RWPE2 (cell line): ENCODE measurements at regions not wholly inside any gene's neighbourhood (a gene's known extent, or its start where the extent isn't known, plus 50 kb on each side); places are given as distances from the start of the nearest gene placed in this dataset.
A peak's percentile ranks its signal among the peaks of the same experiment; 100 is the strongest.

Source experiments
- ATAC-seq: fragments of 200-7000 bp; cut with Tn5 transposase; 3 replicates; pipeline ENCODE4 v1.9.1; 2021; ENCODE audit warnings: low read depth
- DNase-seq: peaks from one replicate; pipeline ENCODE4 v3.0.0-alpha.2; 2020; ENCODE audit warnings: low spot score
- H3K27ac ChIP-seq: fragments of 450-650 bp; 2 replicates; pipeline ENCODE4 v1.5.1; 2017; ENCODE audit warnings: mild to moderate bottlenecking; ENCODE audit not compliant: poor library complexity, severe bottlenecking
- H3K27me3 ChIP-seq: fragments of 250-450 bp; sonication (Bioruptor Pico); 2 replicates; pipeline ENCODE4 v1.5.1; 2021; ENCODE audit warnings: mild to moderate bottlenecking, moderate library complexity; ENCODE audit not compliant: insufficient read depth, poor library complexity, severe bottlenecking
- H3K36me3 ChIP-seq: fragments of 250-450 bp; sonication (Bioruptor Pico); 2 replicates; pipeline ENCODE4 v1.5.1; 2020; ENCODE audit warnings: low read depth, mild to moderate bottlenecking, moderate library complexity
- H3K4me1 ChIP-seq: fragments of 250-450 bp; sonication (Bioruptor Pico); 2 replicates; pipeline ENCODE4 v1.5.1; 2021; ENCODE audit warnings: mild to moderate bottlenecking, moderate library complexity; ENCODE audit not compliant: insufficient read depth, poor library complexity, severe bottlenecking
- H3K4me3 ChIP-seq: fragments of 250-450 bp; sonication (Bioruptor Pico); 2 replicates; pipeline ENCODE4 v1.5.1; 2021; ENCODE audit warnings: mild to moderate bottlenecking, moderate library complexity; ENCODE audit not compliant: severe bottlenecking
- H3K9me3 ChIP-seq: fragments of 250-450 bp; sonication (Bioruptor Pico); 2 replicates; pipeline ENCODE4 v1.5.1; 2021; ENCODE audit warnings: mild to moderate bottlenecking, moderate library complexity; ENCODE audit not compliant: severe bottlenecking
- CTCF ChIP-seq: fragments of 450-650 bp; IDR thresholded peaks from one replicate; pipeline ENCODE4 v1.5.1; 2017; ENCODE audit warnings: mild to moderate bottlenecking, moderate library complexity; ENCODE audit not compliant: poor library complexity, severe bottlenecking

GRCh38 chr21:15483138-15483780, 246.5 kb upstream of the USP25 start:
- Histone ChIP-seq H3K27me3 (no peaks in the 10 kb centered on the region), H3K4me1 (no peaks in the 10 kb centered on the region), H3K4me3 (no peak overlapping the region), H3K9me3 (no peaks in the 10 kb centered on the region), H3K36me3 (no peaks in the 10 kb centered on the region), H3K27ac (no peak overlapping the region)
- DNase-seq, result peak; percentile 81
- peak; percentile 100 for ATAC-seq
- TF ChIP-seq CTCF, result peak; percentile 97

- Histone ChIP-seq H3K36me3 (no peaks in the 10 kb centered on the region), H3K4me1 (no peaks in the 10 kb centered on the region), H3K27me3 (no peaks in the 10 kb centered on the region), H3K4me3 (no peak overlapping the region), H3K27ac (no peak overlapping the region), H3K9me3 (no peaks in the 10 kb centered on the region)
- no peak for DNase-seq
- no peak for ATAC-seq
- TF ChIP-seq CTCF, result no peak
These were observed 243.2 kb upstream of the USP25 start for GRCh38 chr21:15486460-15487195.

- H3K36me3 ChIP-seq, result no peaks in the 10 kb centered on the region
- ATAC-seq (no peak), DNase-seq (no peak)
- H3K4me1 ChIP-seq, result no peaks in the 10 kb centered on the region
- no peak for TF ChIP-seq CTCF
- no peaks in the 10 kb centered on the region for H3K9me3 ChIP-seq
- no peak overlapping the region for H3K27ac ChIP-seq
- no peak overlapping the region for H3K4me3 ChIP-seq
- H3K27me3 ChIP-seq, result no peaks in the 10 kb centered on the region
These were observed 242.6 kb upstream of the USP25 start for GRCh38 chr21:15487196-15487550.

GRCh38 chr21:15491100-15491499, 238.7 kb upstream of the USP25 start:
- no peak for TF ChIP-seq CTCF
- no peaks in the 10 kb centered on the region for H3K27me3 ChIP-seq
- no peaks in the 10 kb centered on the region for H3K9me3 ChIP-seq
- no peak for ATAC-seq
- H3K36me3 ChIP-seq, result no peaks in the 10 kb centered on the region
- H3K27ac ChIP-seq, result no peak overlapping the region
- no peak for DNase-seq
- H3K4me1 ChIP-seq, result no peaks in the 10 kb centered on the region
- no peak overlapping the region for H3K4me3 ChIP-seq

GRCh38 chr21:15493646-15494045, 236.1 kb upstream of the USP25 start:
- no peak overlapping the region for H3K4me3 ChIP-seq
- H3K9me3 ChIP-seq, result no peaks in the 10 kb centered on the region
- no peaks in the 10 kb centered on the region for H3K27me3 ChIP-seq
- ATAC-seq, result no peak
- no peak overlapping the region for H3K27ac ChIP-seq
- no peak for DNase-seq
- TF ChIP-seq CTCF, result no peak
- H3K36me3 ChIP-seq, result no peaks in the 10 kb centered on the region
- no peaks in the 10 kb centered on the region for H3K4me1 ChIP-seq
